Activated CD4-positive, alpha-beta T cell treated with anti-CD3 and anti-CD28 coated beads for 48 hours (primary cell): ENCODE measurements at regions not wholly inside any gene's neighbourhood (a gene's known extent, or its start where the extent isn't known, plus 50 kb on each side); places are given as distances from the start of the nearest gene placed in this dataset.
"Not testable (repeated sequence)": the region's sequence is repeated elsewhere in the genome, so short reads cannot be mapped to it uniquely, and the experiment has no call there.

ENCODE experiments used
- DNase-seq: peaks from one replicate; pipeline ENCODE4 v3.0.0-alpha.2; 2020

DNA sequence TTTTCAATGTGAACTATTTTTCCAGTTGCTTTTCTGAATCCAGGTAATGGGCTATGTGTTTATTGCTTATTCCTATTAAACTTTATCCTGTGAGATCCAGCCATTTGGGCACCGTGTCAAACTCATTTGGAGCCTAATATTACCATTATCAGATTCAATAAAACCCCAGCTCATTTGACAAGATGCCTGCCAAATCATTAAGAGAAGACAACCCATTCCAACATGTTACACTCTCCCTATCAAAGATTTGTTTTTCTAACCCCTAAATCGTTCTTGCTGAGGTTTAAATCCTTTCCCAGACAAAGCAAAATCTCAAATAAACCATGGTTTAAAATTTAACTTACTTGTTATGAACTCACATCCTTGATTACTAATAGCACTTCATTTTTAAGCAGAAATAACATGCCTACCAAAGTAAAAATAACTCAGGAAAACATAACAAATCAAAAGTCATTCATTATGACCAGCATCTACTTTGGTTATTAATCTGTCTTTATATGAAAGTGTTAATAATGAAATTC lies 130.0 kb upstream of the TCF21 start:
- no peak for DNase-seq

DNA sequence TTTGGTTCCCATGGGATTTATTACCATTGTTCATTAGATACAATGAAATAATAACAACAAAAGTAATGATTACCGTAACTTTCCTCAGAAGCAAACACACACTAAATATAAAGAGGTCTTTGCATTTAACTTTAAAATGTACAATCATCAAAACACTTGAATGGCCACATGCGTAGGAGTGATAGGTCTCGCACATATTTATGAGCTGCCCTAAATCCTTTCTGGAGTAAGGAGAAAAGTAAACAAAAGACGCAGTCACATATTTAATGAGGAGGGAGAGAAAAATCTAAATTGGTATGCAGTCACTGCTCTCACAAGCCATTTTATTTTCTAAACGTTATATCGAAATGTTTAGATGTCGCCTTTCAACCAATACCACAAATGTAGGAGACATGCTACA lies 129.4 kb upstream of the TCF21 start:
- DNase-seq, result no peak

DNA sequence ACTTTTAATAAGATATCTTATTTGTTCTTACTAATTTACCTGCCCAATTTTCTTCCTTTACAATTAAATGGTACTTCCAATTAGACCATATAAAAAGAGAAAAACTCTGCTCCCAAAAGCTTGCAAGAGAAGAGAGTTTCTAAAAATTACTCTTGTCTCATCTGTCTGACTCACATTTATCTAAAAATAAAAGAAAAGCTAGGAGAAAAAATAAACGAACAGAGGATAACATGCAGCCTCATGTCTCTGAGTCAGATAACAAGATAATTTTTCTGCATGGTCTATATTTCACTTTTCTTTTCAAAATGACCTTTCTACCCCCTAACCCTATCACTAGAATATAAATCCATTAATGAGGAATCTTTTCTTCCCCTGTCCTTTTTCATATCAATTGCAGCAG lies 127.2 kb upstream of the TCF21 start:
- DNase-seq, result no peak

GRCh38 chr6:133764008-133764753 lies 124.7 kb upstream of the TCF21 start:
- no peak for DNase-seq

- DNase-seq, result no peak
Measured at GRCh38 chr6:133764754-133765208, 124.1 kb upstream of the TCF21 start.

DNA sequence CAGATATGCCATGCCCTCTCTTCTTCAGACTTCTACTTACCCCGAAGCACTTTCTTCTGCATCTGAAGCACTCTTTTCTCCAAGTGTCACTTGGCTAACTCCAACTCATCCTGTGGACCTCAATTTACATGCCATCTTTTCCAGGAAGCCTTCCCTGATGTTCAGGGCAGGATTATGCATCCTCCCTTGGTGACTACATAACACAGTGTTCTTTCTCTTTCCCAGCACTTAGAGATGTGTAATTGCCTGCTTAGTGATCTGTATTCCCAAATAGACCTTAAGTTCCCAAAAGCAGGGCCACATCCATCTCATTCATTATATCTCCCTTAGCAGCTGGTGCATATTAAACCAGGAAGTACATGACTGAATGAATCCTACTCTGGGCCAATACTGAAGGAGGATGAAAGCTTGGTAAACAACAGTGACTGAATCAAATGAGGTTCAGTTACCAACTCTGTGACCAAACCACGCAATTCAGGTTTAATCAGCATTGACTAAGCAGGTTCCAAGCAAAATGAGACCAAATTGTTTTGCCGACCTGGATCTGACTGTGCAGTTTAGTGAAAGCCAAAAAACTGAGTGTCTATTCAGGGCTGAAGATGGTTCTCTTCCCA lies 121.4 kb upstream of the TCF21 start:
- no peak for DNase-seq

- DNase-seq, result no peak
Measured at GRCh38 chr6:133768656-133769295, 120.1 kb upstream of the TCF21 start.

- no peak for DNase-seq
Measured at GRCh38 chr6:133769463-133769862, 119.5 kb upstream of the TCF21 start.

GRCh38 chr6:133772567-133772966 lies 116.3 kb upstream of the TCF21 start:
- DNase-seq, result no peak

- DNase-seq, result no peak
Measured at GRCh38 chr6:133773776-133774175, 115.1 kb upstream of the TCF21 start.

DNA sequence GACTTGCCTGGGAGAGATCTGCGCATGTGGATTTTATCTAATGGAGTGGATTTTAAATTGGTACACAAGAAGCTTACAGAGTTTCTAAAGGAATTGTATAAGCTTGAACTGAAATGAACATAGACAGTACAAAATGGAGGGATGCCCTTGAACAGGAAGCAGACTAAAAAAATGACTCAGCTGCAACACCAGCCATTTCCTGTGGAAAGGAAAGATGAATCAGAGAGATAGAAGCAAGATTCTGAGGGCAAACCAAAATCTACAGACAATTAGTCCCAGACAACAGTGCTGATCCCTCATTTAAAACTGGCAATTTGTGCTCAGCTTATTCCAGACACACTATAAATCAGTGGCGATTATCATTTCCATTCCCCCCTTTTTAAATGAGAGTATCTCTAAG lies 114.6 kb upstream of the TCF21 start:
- peak; percentile 5 for DNase-seq

- no peak for DNase-seq
Measured at GRCh38 chr6:133778414-133779130, 110.3 kb upstream of the TCF21 start.

- DNase-seq, result no peak
Measured at GRCh38 chr6:133779916-133780695, 108.8 kb upstream of the TCF21 start.

DNA sequence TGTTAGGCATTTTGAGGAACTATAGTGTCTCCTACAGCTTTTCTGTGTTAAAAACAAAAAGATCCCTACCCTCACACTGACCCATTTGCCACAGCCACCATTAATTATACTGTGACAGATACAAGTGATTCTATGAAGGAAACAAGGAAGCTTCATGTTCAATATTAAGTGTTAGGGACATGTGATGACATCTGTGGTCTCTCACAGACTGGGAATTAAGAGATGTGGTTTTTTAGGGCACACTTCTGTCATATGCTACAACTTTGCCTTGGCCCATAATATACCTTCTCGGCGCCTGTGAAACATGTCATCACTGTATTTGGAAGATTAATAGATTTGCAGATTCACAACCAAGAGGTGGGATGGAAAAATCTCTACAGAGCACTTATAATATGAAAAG lies 102.9 kb upstream of the TCF21 start:
- no peak for DNase-seq

DNA sequence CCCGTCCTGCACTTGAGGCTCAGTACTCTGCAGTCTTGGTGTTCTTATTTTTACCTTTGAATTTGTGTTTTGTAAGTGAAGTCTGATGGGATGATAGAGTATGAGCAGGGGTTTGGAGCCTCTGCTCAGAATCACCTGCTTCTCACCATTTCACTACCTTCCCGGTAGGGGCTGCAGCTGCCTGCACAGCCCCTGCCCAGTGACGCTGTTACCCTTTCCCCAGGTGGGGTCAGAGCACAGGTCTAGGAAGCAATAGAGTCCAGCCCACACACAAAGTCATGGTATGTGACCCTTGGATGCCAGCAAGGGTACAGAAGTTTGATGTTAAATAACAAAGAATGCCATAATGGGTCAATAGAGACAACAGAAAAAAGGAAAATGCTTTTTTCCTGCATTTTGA lies 101.8 kb upstream of the TCF21 start:
- no peak for DNase-seq

DNA sequence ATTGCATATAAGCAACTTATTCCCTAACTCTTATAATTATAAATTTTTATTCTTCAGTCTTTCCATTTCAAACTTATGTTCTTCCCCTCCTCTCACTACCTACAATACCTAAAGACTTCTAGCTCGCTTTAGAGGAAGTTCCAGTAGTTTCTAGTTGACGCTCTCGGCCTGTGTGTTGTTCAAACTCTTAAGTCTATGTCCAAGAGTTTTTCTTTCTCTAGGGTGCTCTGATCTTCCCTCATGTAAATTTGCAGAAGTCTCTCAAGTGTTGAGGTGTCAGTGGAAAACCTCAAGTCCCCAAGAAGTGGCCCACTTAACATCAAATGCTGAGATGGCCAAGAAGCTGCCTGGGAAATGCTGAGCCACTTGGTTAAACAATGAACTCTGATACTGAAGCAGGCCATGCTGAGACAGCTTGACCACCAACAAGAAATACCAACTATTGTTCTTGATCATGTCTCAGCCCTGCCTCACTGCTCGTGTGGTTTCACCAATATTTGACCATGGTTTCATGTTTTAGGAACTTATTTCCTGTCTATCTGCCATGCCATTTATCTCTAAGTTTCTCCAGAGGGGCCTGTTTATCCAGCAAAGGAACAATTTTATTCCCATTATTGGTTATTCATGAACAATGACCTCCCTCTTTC lies 100.9 kb upstream of the TCF21 start:
- DNase-seq, result no peak

DNA sequence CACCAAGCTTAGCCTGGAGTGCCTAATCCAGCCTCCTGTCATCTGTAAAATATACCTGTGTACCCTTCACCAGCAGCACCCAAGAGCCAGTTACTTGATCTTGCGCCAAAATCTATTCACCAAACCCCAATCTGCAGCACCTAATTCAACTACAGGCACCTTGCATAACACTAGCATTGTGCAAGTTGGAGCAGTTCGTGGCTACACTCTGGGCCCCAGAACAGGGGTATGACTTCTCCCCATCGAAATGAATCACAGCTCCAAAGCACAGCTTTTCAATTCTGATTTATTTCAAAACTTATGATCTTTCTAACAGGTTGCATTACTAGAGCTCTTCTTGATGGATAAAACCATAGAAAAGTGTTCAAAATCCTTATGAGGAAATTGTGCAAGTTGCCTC lies 100.4 kb upstream of the TCF21 start:
- no peak for DNase-seq

GRCh38 chr6:133789449-133789848 lies 99.5 kb upstream of the TCF21 start:
- not testable (repeated sequence) for DNase-seq

DNA sequence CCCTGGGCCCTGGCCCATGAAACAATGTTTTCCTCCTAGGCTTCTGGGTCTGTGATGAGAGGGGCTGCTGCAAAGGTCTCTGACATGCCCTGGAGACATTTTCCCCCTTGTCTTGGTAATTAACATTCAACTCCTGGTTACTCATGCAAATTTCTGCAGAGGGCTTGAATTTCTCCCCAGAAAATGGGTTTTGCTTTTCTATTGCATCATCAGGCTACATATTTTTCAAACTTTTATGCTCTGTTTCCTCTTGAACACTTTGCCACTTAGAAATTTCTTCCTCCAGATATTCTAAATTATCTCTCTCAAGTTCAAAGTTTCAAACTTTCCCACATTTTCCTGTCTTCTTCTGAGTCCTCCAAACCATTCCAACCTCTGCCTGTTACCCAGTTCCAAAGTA lies 98.2 kb upstream of the TCF21 start:
- DNase-seq, result not testable (repeated sequence)

- not testable (repeated sequence) for DNase-seq
Measured at GRCh38 chr6:133795051-133795450, 93.9 kb upstream of the TCF21 start.

- no peak for DNase-seq
Measured at GRCh38 chr6:133796235-133796634, 92.7 kb upstream of the TCF21 start.

DNA sequence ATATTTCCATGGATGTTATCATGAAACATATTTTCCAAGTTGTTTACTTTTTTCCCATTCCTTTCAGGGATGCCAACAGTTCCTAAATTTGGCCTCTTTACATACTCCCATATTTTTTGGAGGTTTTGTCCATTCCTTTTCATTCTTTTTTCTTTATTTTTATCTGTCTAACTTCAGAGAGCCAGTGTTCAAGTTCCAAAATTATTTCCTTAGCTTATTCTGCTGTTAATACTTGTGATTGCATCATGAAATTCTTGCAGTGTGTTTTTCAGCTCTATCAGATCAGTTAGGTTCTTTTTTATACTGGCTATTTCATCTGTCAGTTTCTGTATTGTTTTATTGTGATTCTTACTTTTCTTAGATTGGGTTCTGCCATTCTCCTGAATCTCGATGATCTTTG lies 89.9 kb upstream of the TCF21 start:
- DNase-seq, result no peak
